Fibroblast of skin of back (primary cell): ENCODE measurements at regions not wholly inside any gene's neighbourhood (a gene's known extent, or its start where the extent isn't known, plus 50 kb on each side); places are given as distances from the start of the nearest gene placed in this dataset.

Experiments
- DNase-seq: peaks from one replicate; pipeline ENCODE4 v3.0.0-alpha.2; 2013

GRCh38 chr6:167710363-167710920, 116.3 kb upstream of the AFDN start:
- no peak for DNase-seq

GRCh38 chr6:167711211-167711610, 115.5 kb upstream of the AFDN start:
- DNase-seq, result no peak

GRCh38 chr6:167711768-167712730, 114.7 kb upstream of the AFDN start:
- DNase-seq, result no peak

GRCh38 chr6:167712731-167713475, 113.8 kb upstream of the AFDN start:
- DNase-seq, result no peak

GRCh38 chr6:167714152-167714551, 112.6 kb upstream of the AFDN start:
- no peak for DNase-seq

- no peak for DNase-seq
Measured at GRCh38 chr6:167717455-167717854, 109.3 kb upstream of the AFDN start.

- DNase-seq, result no peak
Measured at GRCh38 chr6:167717867-167718266, 108.8 kb upstream of the AFDN start.

- no peak for DNase-seq
Measured at GRCh38 chr6:167719920-167720319, 106.8 kb upstream of the AFDN start.

- DNase-seq, result no peak
Measured at GRCh38 chr6:167720456-167721285, 106.0 kb upstream of the AFDN start.

- no peak for DNase-seq
Measured at GRCh38 chr6:167721291-167721690, 105.4 kb upstream of the AFDN start.

- no peak for DNase-seq
Measured at GRCh38 chr6:167722634-167723309, 103.9 kb upstream of the AFDN start.

- DNase-seq, result no peak
Measured at GRCh38 chr6:167726043-167726621, 100.6 kb upstream of the AFDN start.

- DNase-seq, result no peak
Measured at GRCh38 chr6:167730441-167730840, 96.3 kb upstream of the AFDN start.

- no peak for DNase-seq
Measured at GRCh38 chr6:167731216-167731615, 95.5 kb upstream of the AFDN start.

- no peak for DNase-seq
Measured at GRCh38 chr6:167731731-167732422, 94.8 kb upstream of the AFDN start.

GRCh38 chr6:167733740-167734661, 92.7 kb upstream of the AFDN start:
- DNase-seq, result peak; percentile 9

GRCh38 chr6:167734662-167735083, 92.0 kb upstream of the AFDN start:
- DNase-seq, result no peak

- no peak for DNase-seq
Measured at GRCh38 chr6:167735084-167735950, 91.4 kb upstream of the AFDN start.

GRCh38 chr6:167735951-167736288, 90.8 kb upstream of the AFDN start:
- no peak for DNase-seq
